ENCODE measurements at regions not wholly inside any gene's neighbourhood (a gene's known extent, or its start where the extent isn't known, plus 50 kb on each side); places are given as distances from the start of the nearest gene placed in this dataset.

- Histone ChIP-seq H3K27ac (ENCODE audit: low read depth, low read length) (no peak overlapping the region), H3K4me3 (ENCODE audit: low read depth, low read length) (no peak overlapping the region), H3K4me1 (ENCODE audit: control insufficient read depth, insufficient read depth, low read length, unreplicated experiment) (no peaks in the 10 kb centered on the region), H3K79me2 (ENCODE audit: control insufficient read depth, insufficient read depth, low read length, unreplicated experiment) (no peaks in the 10 kb centered on the region), H3K27me3 (ENCODE audit: insufficient read depth, low read length) (peaks cover 3% of the 10 kb centered on the region; the same call in 1 of the 2 replicates), H3K36me3 (ENCODE audit: insufficient read depth, low read length) (no peaks in the 10 kb centered on the region), H2AFZ (ENCODE audit: low read length, unreplicated experiment) (no peak overlapping the region)
These were observed 152.4 kb downstream of the LRRC70 start for GRCh38 chr5:62731022-62731421.

GRCh38 chr5:62729675-62730074 lies 151.1 kb downstream of the LRRC70 start:
- H3K27me3 ChIP-seq (ENCODE audit: insufficient read depth, low read length) = peaks cover 3% of the 10 kb centered on the region; the same call in 1 of the 2 replicates
- H3K36me3 ChIP-seq (ENCODE audit: insufficient read depth, low read length) = no peaks in the 10 kb centered on the region
- no peaks in the 10 kb centered on the region for H3K4me1 ChIP-seq (ENCODE audit: control insufficient read depth, insufficient read depth, low read length, unreplicated experiment)
- no peak overlapping the region for H2AFZ ChIP-seq (ENCODE audit: low read length, unreplicated experiment)
- no peak overlapping the region for H3K4me3 ChIP-seq (ENCODE audit: low read depth, low read length)
- no peak overlapping the region for H3K27ac ChIP-seq (ENCODE audit: low read depth, low read length)
- no peaks in the 10 kb centered on the region for H3K79me2 ChIP-seq (ENCODE audit: control insufficient read depth, insufficient read depth, low read length, unreplicated experiment)

DNA sequence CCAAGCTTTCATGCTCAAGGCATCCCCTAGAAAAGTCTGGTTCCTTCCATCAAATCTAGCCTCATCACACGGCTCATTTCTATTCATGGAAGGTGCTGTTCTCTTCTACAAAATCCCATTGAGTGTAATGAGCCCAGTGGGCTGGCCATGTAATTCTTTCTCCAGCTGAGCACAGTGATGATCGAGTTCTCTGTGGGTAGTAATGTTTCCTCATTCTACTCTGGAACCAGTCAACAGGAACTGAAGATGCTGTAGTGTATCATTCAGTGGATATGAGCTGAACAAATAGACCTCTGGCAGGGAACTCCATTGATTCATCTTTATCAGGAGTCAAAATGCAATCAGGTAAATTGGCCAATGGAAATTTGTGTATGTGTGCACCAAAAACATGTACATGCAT lies 149.2 kb downstream of the LRRC70 start:
- no peak overlapping the region for H2AFZ ChIP-seq (ENCODE audit: low read length, unreplicated experiment)
- no peaks in the 10 kb centered on the region for H3K36me3 ChIP-seq (ENCODE audit: insufficient read depth, low read length)
- 0 out of 2 replicates have a peak, but pooled peaks cover 4% of the 10 kb centered on the region for H3K27me3 ChIP-seq (ENCODE audit: insufficient read depth, low read length)
- H3K27ac ChIP-seq (ENCODE audit: low read depth, low read length) = no peak overlapping the region
- H3K4me3 ChIP-seq (ENCODE audit: low read depth, low read length) = no peak overlapping the region
- no peaks in the 10 kb centered on the region for H3K4me1 ChIP-seq (ENCODE audit: control insufficient read depth, insufficient read depth, low read length, unreplicated experiment)
- no peaks in the 10 kb centered on the region for H3K79me2 ChIP-seq (ENCODE audit: control insufficient read depth, insufficient read depth, low read length, unreplicated experiment)

DNA sequence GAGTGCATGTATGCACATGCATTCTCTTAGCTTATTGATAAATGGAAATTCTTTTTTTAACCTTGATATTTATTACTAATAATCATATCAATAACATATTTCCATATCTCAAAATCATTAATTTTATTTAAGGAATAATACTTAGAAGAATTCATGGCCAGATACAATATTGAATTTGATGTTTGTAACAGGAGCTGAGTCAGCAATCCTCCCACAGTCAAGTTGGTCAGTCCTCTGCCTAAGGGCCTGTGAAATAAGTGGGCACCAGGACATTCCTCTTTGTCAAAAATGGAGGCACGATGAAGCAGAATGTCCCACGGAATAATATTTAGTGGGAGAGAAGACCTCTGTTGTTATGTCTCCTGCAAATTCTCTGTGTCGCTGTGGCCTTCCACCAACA lies 148.6 kb downstream of the LRRC70 start:
- Histone ChIP-seq H3K36me3 (ENCODE audit: insufficient read depth, low read length) (no peaks in the 10 kb centered on the region), H3K27me3 (ENCODE audit: insufficient read depth, low read length) (peaks cover 10% of the 10 kb centered on the region; the same call in 1 of the 2 replicates), H3K4me1 (ENCODE audit: control insufficient read depth, insufficient read depth, low read length, unreplicated experiment) (no peaks in the 10 kb centered on the region), H3K4me3 (ENCODE audit: low read depth, low read length) (no peak overlapping the region), H2AFZ (ENCODE audit: low read length, unreplicated experiment) (no peak overlapping the region), H3K27ac (ENCODE audit: low read depth, low read length) (no peak overlapping the region), H3K79me2 (ENCODE audit: control insufficient read depth, insufficient read depth, low read length, unreplicated experiment) (no peaks in the 10 kb centered on the region)

- Histone ChIP-seq H2AFZ (ENCODE audit: low read length, unreplicated experiment) (no peak overlapping the region), H3K4me1 (ENCODE audit: control insufficient read depth, insufficient read depth, low read length, unreplicated experiment) (no peaks in the 10 kb centered on the region), H3K36me3 (ENCODE audit: insufficient read depth, low read length) (no peaks in the 10 kb centered on the region), H3K79me2 (ENCODE audit: control insufficient read depth, insufficient read depth, low read length, unreplicated experiment) (no peaks in the 10 kb centered on the region), H3K4me3 (ENCODE audit: low read depth, low read length) (no peak overlapping the region), H3K27ac (ENCODE audit: low read depth, low read length) (no peak overlapping the region), H3K27me3 (ENCODE audit: insufficient read depth, low read length) (peaks cover 49% of the 10 kb centered on the region; the same call in 1 of the 2 replicates)
These were observed 143.7 kb downstream of the LRRC70 start for GRCh38 chr5:62722360-62722759.

- H3K36me3 ChIP-seq (ENCODE audit: insufficient read depth, low read length) = no peaks in the 10 kb centered on the region
- H2AFZ ChIP-seq (ENCODE audit: low read length, unreplicated experiment) = no peak overlapping the region
- H3K27me3 ChIP-seq (ENCODE audit: insufficient read depth, low read length) = peaks cover 60% of the 10 kb centered on the region; the same call in 1 of the 2 replicates
- no peaks in the 10 kb centered on the region for H3K79me2 ChIP-seq (ENCODE audit: control insufficient read depth, insufficient read depth, low read length, unreplicated experiment)
- H3K4me3 ChIP-seq (ENCODE audit: low read depth, low read length) = no peak overlapping the region
- no peak overlapping the region for H3K27ac ChIP-seq (ENCODE audit: low read depth, low read length)
- no peaks in the 10 kb centered on the region for H3K4me1 ChIP-seq (ENCODE audit: control insufficient read depth, insufficient read depth, low read length, unreplicated experiment)
These were observed 141.4 kb downstream of the LRRC70 start for GRCh38 chr5:62720031-62720441.

GRCh38 chr5:62719061-62719720 lies 140.6 kb downstream of the LRRC70 start:
- Histone ChIP-seq H3K79me2 (ENCODE audit: control insufficient read depth, insufficient read depth, low read length, unreplicated experiment) (no peaks in the 10 kb centered on the region), H3K4me1 (ENCODE audit: control insufficient read depth, insufficient read depth, low read length, unreplicated experiment) (no peaks in the 10 kb centered on the region), H3K4me3 (ENCODE audit: low read depth, low read length) (no peak overlapping the region), H2AFZ (ENCODE audit: low read length, unreplicated experiment) (no peak overlapping the region), H3K27me3 (ENCODE audit: insufficient read depth, low read length) (peaks cover 67% of the 10 kb centered on the region; the same call in 1 of the 2 replicates), H3K27ac (ENCODE audit: low read depth, low read length) (no peak overlapping the region), H3K36me3 (ENCODE audit: insufficient read depth, low read length) (no peaks in the 10 kb centered on the region)

DNA sequence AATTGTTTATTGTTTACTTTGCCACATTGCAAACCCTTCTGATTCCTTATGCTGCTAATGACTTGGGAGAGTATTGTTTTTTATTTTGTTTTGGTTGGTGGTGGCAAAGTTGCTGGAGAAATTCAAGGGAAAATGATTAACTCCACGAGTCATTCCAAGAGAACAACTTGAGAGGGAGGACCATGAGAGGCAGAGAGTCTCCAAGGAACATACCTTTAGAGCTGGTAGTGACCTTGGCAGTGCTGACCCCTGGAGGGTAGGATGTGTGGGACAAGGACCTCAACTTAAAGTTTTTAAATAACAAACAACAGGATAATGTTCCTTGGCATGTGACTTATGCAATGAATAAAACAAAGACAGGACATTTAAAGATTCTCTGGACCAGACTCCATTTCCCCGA lies 139.7 kb downstream of the LRRC70 start:
- no peak overlapping the region for H3K27ac ChIP-seq (ENCODE audit: low read depth, low read length)
- H2AFZ ChIP-seq (ENCODE audit: low read length, unreplicated experiment) = no peak overlapping the region
- H3K27me3 ChIP-seq (ENCODE audit: insufficient read depth, low read length) = peaks cover 67% of the 10 kb centered on the region; the same call in 1 of the 2 replicates
- H3K4me3 ChIP-seq (ENCODE audit: low read depth, low read length) = no peak overlapping the region
- no peaks in the 10 kb centered on the region for H3K4me1 ChIP-seq (ENCODE audit: control insufficient read depth, insufficient read depth, low read length, unreplicated experiment)
- H3K36me3 ChIP-seq (ENCODE audit: insufficient read depth, low read length) = no peaks in the 10 kb centered on the region
- no peaks in the 10 kb centered on the region for H3K79me2 ChIP-seq (ENCODE audit: control insufficient read depth, insufficient read depth, low read length, unreplicated experiment)

- Histone ChIP-seq H3K36me3 (ENCODE audit: insufficient read depth, low read length) (no peaks in the 10 kb centered on the region), H3K27me3 (ENCODE audit: insufficient read depth, low read length) (peaks cover 59% of the 10 kb centered on the region; the same call in 1 of the 2 replicates), H3K4me3 (ENCODE audit: low read depth, low read length) (no peak overlapping the region), H3K27ac (ENCODE audit: low read depth, low read length) (no peak overlapping the region), H2AFZ (ENCODE audit: low read length, unreplicated experiment) (no peak overlapping the region), H3K79me2 (ENCODE audit: control insufficient read depth, insufficient read depth, low read length, unreplicated experiment) (no peaks in the 10 kb centered on the region), H3K4me1 (ENCODE audit: control insufficient read depth, insufficient read depth, low read length, unreplicated experiment) (no peaks in the 10 kb centered on the region)
These were observed 138.8 kb downstream of the LRRC70 start for GRCh38 chr5:62717301-62717933.

GRCh38 chr5:62714296-62714695 lies 135.7 kb downstream of the LRRC70 start:
- Histone ChIP-seq H3K79me2 (ENCODE audit: control insufficient read depth, insufficient read depth, low read length, unreplicated experiment) (no peaks in the 10 kb centered on the region), H2AFZ (ENCODE audit: low read length, unreplicated experiment) (no peak overlapping the region), H3K36me3 (ENCODE audit: insufficient read depth, low read length) (no peaks in the 10 kb centered on the region), H3K4me3 (ENCODE audit: low read depth, low read length) (no peak overlapping the region), H3K27me3 (ENCODE audit: insufficient read depth, low read length) (peaks cover 36% of the 10 kb centered on the region), H3K4me1 (ENCODE audit: control insufficient read depth, insufficient read depth, low read length, unreplicated experiment) (no peaks in the 10 kb centered on the region), H3K27ac (ENCODE audit: low read depth, low read length) (no peak overlapping the region)
